GM21526 (cell line): ENCODE measurements at regions not wholly inside any gene's neighbourhood (a gene's known extent, or its start where the extent isn't known, plus 50 kb on each side); places are given as distances from the start of the nearest gene placed in this dataset.
"Not testable (repeated sequence)": the region's sequence is repeated elsewhere in the genome, so short reads cannot be mapped to it uniquely, and the experiment has no call there.

Experiments used
- ATAC-seq: cut with Tn5 transposase; IDR thresholded peaks from one replicate; pipeline ENCODE4 v1.9.1; 2021; ENCODE audit warnings: moderate library complexity; ENCODE audit not compliant: unreplicated experiment, low FRiP score

GRCh38 chr11:116667318-116667717 is 105.5 kb downstream of the BUD13 start:
- ATAC-seq, result not testable (repeated sequence)

DNA sequence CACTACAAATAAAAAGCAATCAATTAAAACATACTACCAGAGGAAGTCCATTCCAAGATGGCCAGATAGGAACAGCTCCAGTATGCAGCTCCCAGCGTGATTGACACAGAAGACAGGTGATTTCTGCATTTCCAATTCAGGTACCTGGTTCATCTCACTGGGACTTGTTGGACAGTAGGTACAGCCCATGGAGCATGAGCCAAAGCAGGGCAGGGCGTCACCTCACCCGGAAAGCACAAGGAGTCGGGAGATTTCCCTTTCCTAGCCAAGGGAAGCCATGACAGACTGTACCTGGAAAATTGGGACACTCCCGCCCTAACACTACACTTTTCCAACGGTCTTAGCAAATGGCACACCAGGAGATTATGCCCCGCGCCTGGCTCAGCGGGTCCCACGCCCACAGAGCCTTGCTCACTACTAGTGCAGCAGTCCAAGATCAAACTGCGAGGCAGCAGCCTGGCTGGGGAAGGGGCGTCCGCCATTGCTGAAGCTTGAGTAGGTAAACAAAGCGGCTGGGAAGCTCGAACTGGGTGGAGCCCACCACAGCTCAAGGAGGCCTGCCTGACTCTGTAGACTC is 106.0 kb downstream of the BUD13 start:
- ATAC-seq, result not testable (repeated sequence)

- ATAC-seq, result no peak
Measured at GRCh38 chr11:116665523-116665922, 107.3 kb downstream of the BUD13 start.

GRCh38 chr11:116661056-116661455 is 111.7 kb downstream of the BUD13 start:
- ATAC-seq, result no peak

GRCh38 chr11:116660011-116660410 is 112.8 kb downstream of the BUD13 start:
- no peak for ATAC-seq

GRCh38 chr11:116658876-116659535 is 113.8 kb downstream of the BUD13 start:
- no peak for ATAC-seq

GRCh38 chr11:116657842-116658825 is 114.7 kb downstream of the BUD13 start:
- ATAC-seq, result no peak

DNA sequence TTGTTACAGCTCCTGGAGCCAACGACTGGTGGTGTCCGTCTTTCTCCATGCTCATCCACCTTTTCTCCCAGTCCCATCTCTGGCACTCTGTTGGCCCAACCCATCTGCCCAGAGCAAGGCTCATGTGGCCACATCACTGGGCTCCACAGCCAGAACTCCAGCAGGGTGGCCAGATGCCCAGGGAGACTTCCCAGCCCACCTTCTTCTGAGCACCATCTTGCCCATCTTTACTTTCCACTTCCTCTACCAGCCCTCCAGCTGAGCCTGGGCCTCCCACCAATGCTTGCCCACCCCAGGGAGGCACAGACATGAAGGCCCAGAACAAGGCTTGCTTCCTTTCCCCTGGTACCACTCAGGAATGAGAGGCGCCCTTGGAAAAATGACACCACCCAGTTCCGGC is 116.8 kb downstream of the BUD13 start:
- no peak for ATAC-seq

- ATAC-seq, result no peak
Measured at GRCh38 chr11:116654526-116654925, 118.3 kb downstream of the BUD13 start.

DNA sequence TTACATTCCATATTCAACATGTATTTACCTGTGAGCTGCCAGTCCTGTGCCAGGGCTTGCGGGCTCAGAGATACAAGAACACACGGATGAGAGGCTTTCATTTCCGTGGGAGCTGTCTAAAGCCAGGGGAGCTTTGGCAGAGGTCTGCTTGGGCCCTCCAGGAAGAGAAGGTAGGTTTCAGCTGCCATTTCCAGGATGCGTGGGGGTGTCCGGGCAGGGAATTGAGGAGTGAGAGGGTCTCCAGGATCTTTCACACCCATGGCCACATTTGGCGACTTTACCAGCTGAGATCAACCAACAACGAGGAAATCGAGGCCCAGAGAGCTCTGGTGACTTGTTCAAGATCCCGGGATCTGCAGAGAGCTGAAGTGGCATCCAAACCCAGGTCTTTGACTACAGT is 119.6 kb downstream of the BUD13 start:
- ATAC-seq, result no peak

DNA sequence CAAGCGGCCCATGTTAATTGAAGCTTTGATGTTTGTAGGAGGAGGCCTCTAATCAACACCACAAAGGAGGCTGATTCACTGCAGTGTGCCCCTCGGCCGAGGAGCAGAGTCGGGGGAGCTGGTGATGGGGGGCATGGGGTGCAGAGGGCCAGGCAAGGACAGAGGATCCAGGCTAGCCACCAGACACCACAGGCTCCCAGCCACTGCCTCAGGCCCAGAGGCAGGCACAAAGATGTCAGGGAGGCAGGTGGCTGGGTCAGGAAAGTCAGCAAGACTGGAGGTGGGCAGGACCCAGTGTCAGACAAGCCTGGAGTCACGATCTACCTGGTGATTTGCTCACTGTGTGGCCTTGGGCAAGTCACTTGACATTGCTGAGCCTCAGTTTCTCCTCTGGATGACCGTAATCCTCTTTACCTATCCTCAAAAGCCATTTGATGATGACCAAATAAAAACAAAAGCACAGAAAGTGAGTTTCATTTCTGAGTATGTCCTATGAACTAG is 121.0 kb downstream of the BUD13 start:
- ATAC-seq, result no peak

- ATAC-seq, result no peak
Measured at GRCh38 chr11:116651098-116651736, 121.6 kb downstream of the BUD13 start.

DNA sequence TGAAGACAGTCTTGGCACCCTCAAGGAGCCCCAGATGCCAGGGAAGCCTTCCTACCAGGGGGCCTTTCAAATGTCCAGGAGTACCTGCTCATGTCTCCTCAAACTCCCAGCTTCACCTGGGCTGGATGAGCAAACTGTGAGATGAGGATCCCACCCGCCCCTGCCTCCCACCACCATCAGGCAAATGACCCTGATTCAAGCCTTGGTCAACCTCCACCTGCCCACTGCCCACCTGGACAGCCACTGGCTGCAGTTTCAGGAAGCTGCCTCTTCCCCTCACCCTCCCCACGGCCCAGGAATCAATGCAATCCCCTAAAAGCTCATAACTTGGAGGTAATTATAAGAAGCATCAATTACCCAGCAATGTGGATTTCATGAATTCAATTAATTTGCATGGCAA is 122.7 kb downstream of the BUD13 start:
- ATAC-seq, result no peak

- no peak for ATAC-seq
Measured at GRCh38 chr11:116649268-116649667, 123.5 kb downstream of the BUD13 start.

GRCh38 chr11:116648247-116649174 is 124.3 kb downstream of the BUD13 start:
- ATAC-seq, result no peak

GRCh38 chr11:116647305-116648080 is 125.3 kb downstream of the BUD13 start:
- ATAC-seq, result no peak

DNA sequence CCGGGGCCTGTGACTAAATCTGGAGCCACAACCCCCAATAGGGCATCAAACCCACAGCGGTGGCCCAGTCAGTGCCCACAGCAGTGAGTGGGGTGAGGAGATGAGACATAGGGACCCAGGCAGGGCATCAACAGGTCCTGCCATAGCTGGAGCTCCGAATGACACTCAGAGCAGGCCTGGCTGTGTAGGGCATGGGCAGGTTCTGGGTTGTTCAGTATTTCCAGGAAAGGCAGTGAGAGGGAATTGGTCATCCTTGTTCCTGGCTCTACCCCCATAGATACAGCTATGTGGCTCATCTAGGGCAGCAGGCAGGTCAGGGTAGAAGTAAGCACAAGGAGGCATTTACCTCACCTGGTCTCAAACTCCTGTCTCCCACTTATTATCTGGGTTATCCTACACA is 126.6 kb downstream of the BUD13 start:
- ATAC-seq, result no peak

GRCh38 chr11:116644941-116645305 is 127.9 kb downstream of the BUD13 start:
- no peak for ATAC-seq
